MG63 (cell line): ENCODE measurements at regions not wholly inside any gene's neighbourhood (a gene's known extent, or its start where the extent isn't known, plus 50 kb on each side); places are given as distances from the start of the nearest gene placed in this dataset.

ENCODE experiments used
- DNase-seq: peaks from one replicate; pipeline ENCODE4 v3.0.0-alpha.2; 2020
- H3K27me3 ChIP-seq: fragments of 250-450 bp; sonication (Bioruptor Pico); 2 replicates; pipeline ENCODE4 v1.5.1; 2020; ENCODE audit warnings: mild to moderate bottlenecking, moderate library complexity
- H3K36me3 ChIP-seq: fragments of 250-450 bp; sonication (Bioruptor Pico); 2 replicates; pipeline ENCODE4 v1.5.1; 2020; ENCODE audit warnings: mild to moderate bottlenecking, moderate library complexity
- H3K4me3 ChIP-seq: fragments of 250-450 bp; sonication (Bioruptor Pico); 2 replicates; pipeline ENCODE4 v1.5.1; 2020; ENCODE audit warnings: mild to moderate bottlenecking, moderate library complexity
- H3K9me3 ChIP-seq: fragments of 250-450 bp; sonication (Bioruptor Pico); 2 replicates; pipeline ENCODE4 v1.5.1; 2020; ENCODE audit warnings: mild to moderate bottlenecking, moderate library complexity

GRCh38 chr1:191125950-191126349 lies 648.3 kb upstream of the BRINP3 start:
- H3K9me3 ChIP-seq = peaks cover 2% of the 10 kb centered on the region; the same call in 1 of the 2 replicates
- no peaks in the 10 kb centered on the region for H3K36me3 ChIP-seq
- H3K4me3 ChIP-seq = no peak overlapping the region
- no peak for DNase-seq
- no peaks in the 10 kb centered on the region for H3K27me3 ChIP-seq

GRCh38 chr1:191134796-191135195 lies 657.1 kb upstream of the BRINP3 start:
- no peak overlapping the region for H3K4me3 ChIP-seq
- peak; percentile 20 for DNase-seq
- H3K27me3 ChIP-seq = no peaks in the 10 kb centered on the region
- no peaks in the 10 kb centered on the region for H3K9me3 ChIP-seq
- H3K36me3 ChIP-seq = no peaks in the 10 kb centered on the region

GRCh38 chr1:191140038-191140437 lies 662.4 kb upstream of the BRINP3 start:
- Histone ChIP-seq H3K9me3 (no peaks in the 10 kb centered on the region), H3K36me3 (no peaks in the 10 kb centered on the region), H3K4me3 (no peak overlapping the region), H3K27me3 (no peaks in the 10 kb centered on the region)
- no peak for DNase-seq

GRCh38 chr1:191142748-191143147 lies 665.1 kb upstream of the BRINP3 start:
- Histone ChIP-seq H3K9me3 (no peaks in the 10 kb centered on the region), H3K4me3 (no peak overlapping the region), H3K27me3 (no peaks in the 10 kb centered on the region), H3K36me3 (no peaks in the 10 kb centered on the region)
- DNase-seq = no peak

GRCh38 chr1:191145834-191146233 lies 668.2 kb upstream of the BRINP3 start:
- no peaks in the 10 kb centered on the region for H3K9me3 ChIP-seq
- H3K27me3 ChIP-seq = no peaks in the 10 kb centered on the region
- H3K36me3 ChIP-seq = no peaks in the 10 kb centered on the region
- H3K4me3 ChIP-seq = no peak overlapping the region
- DNase-seq = no peak

GRCh38 chr1:191151321-191151807 lies 673.7 kb upstream of the BRINP3 start:
- no peak for DNase-seq
- Histone ChIP-seq H3K9me3 (no peaks in the 10 kb centered on the region; the same call in 1 of the 2 replicates), H3K4me3 (no peak overlapping the region), H3K27me3 (no peaks in the 10 kb centered on the region), H3K36me3 (no peaks in the 10 kb centered on the region)

GRCh38 chr1:191152776-191153175 lies 675.1 kb upstream of the BRINP3 start:
- H3K27me3 ChIP-seq = no peaks in the 10 kb centered on the region
- no peak overlapping the region for H3K4me3 ChIP-seq
- no peaks in the 10 kb centered on the region for H3K36me3 ChIP-seq
- no peak for DNase-seq
- H3K9me3 ChIP-seq = no peaks in the 10 kb centered on the region; the same call in 1 of the 2 replicates

GRCh38 chr1:191155178-191155577 lies 677.5 kb upstream of the BRINP3 start:
- H3K4me3 ChIP-seq = no peak overlapping the region
- H3K27me3 ChIP-seq = no peaks in the 10 kb centered on the region
- no peaks in the 10 kb centered on the region; the same call in 1 of the 2 replicates for H3K9me3 ChIP-seq
- DNase-seq = no peak
- no peaks in the 10 kb centered on the region for H3K36me3 ChIP-seq

- Histone ChIP-seq H3K4me3 (no peak overlapping the region), H3K27me3 (no peaks in the 10 kb centered on the region), H3K36me3 (no peaks in the 10 kb centered on the region), H3K9me3 (no peaks in the 10 kb centered on the region)
- DNase-seq = no peak
These were observed 683.2 kb upstream of the BRINP3 start for GRCh38 chr1:191160837-191161236.

- Histone ChIP-seq H3K36me3 (no peaks in the 10 kb centered on the region), H3K4me3 (no peak overlapping the region)
These were observed 685.1 kb upstream of the BRINP3 start for GRCh38 chr1:191162762-191163161.

GRCh38 chr1:191163621-191164020 lies 686.0 kb upstream of the BRINP3 start:
- Histone ChIP-seq H3K27me3 (no peaks in the 10 kb centered on the region), H3K9me3 (no peaks in the 10 kb centered on the region), H3K4me3 (no peak overlapping the region), H3K36me3 (no peaks in the 10 kb centered on the region)
- no peak for DNase-seq

More at GRCh38 chr1:191162762-191163161, 685.1 kb upstream of the BRINP3 start:
- Histone ChIP-seq H3K27me3 (no peaks in the 10 kb centered on the region), H3K9me3 (no peaks in the 10 kb centered on the region)
- no peak for DNase-seq

- Histone ChIP-seq H3K27me3 (no peaks in the 10 kb centered on the region), H3K4me3 (peak overlapping the region; percentile 21), H3K36me3 (no peaks in the 10 kb centered on the region), H3K9me3 (no peaks in the 10 kb centered on the region)
- DNase-seq = no peak
These were observed 696.6 kb upstream of the BRINP3 start for GRCh38 chr1:191174298-191174697.

- H3K4me3 ChIP-seq = no peak overlapping the region
- no peaks in the 10 kb centered on the region for H3K36me3 ChIP-seq
- H3K27me3 ChIP-seq = no peaks in the 10 kb centered on the region
- no peak for DNase-seq
- H3K9me3 ChIP-seq = no peaks in the 10 kb centered on the region
These were observed 698.5 kb upstream of the BRINP3 start for GRCh38 chr1:191176131-191176530.

GRCh38 chr1:191206513-191207207 lies 729.0 kb upstream of the BRINP3 start:
- no peaks in the 10 kb centered on the region for H3K27me3 ChIP-seq
- H3K9me3 ChIP-seq = no peaks in the 10 kb centered on the region
- H3K4me3 ChIP-seq = no peak overlapping the region
- DNase-seq = no peak
- no peaks in the 10 kb centered on the region for H3K36me3 ChIP-seq

- no peaks in the 10 kb centered on the region for H3K36me3 ChIP-seq
- 0 out of 2 replicates have a peak, but pooled peaks cover 2% of the 10 kb centered on the region for H3K9me3 ChIP-seq
- no peak for DNase-seq
- H3K27me3 ChIP-seq = no peaks in the 10 kb centered on the region
- H3K4me3 ChIP-seq = no peak overlapping the region
These were observed 744.5 kb upstream of the BRINP3 start for GRCh38 chr1:191222206-191222605.

- H3K4me3 ChIP-seq = no peak overlapping the region
- no peaks in the 10 kb centered on the region for H3K9me3 ChIP-seq
- H3K27me3 ChIP-seq = no peaks in the 10 kb centered on the region
- no peaks in the 10 kb centered on the region for H3K36me3 ChIP-seq
- DNase-seq = no peak
These were observed 763.3 kb upstream of the BRINP3 start for GRCh38 chr1:191240925-191241324.

GRCh38 chr1:191255354-191256054 lies 777.8 kb upstream of the BRINP3 start:
- H3K9me3 ChIP-seq = peaks cover 7% of the 10 kb centered on the region
- no peaks in the 10 kb centered on the region for H3K36me3 ChIP-seq
- DNase-seq = no peak
- no peak overlapping the region for H3K4me3 ChIP-seq
- no peaks in the 10 kb centered on the region for H3K27me3 ChIP-seq

GRCh38 chr1:191256917-191257316 lies 779.3 kb upstream of the BRINP3 start:
- Histone ChIP-seq H3K27me3 (no peaks in the 10 kb centered on the region), H3K4me3 (no peak overlapping the region), H3K36me3 (no peaks in the 10 kb centered on the region), H3K9me3 (peaks cover 7% of the 10 kb centered on the region)
- DNase-seq = no peak
